HEK293 (cell line): ENCODE measurements at regions not wholly inside any gene's neighbourhood (a gene's known extent, or its start where the extent isn't known, plus 50 kb on each side); places are given as distances from the start of the nearest gene placed in this dataset.

Experiments
- CTCF ChIA-PET: fragments of 350-600 bp; formaldehyde crosslinking; extraction: SDS; loops from one replicate; lab custom pipeline; 2021; ENCODE audit warnings: antibody characterized with exemption; lab: Yijun Ruan, JAX
- POLR2A ChIA-PET: fragments of 300-600 bp; formaldehyde crosslinking; extraction: SDS; loops from one replicate; lab custom pipeline; 2020; ENCODE audit warnings: antibody characterized with exemption, inconsistent platforms; lab: Yijun Ruan, JAX
- H3K27ac ChIP-seq: fragments of 200-500 bp; sonication (Bioruptor generic); 2 replicates; pipeline ENCODE4 v1.5.1; 2014; ENCODE audit warnings: low read depth, low read length, control low read depth, inconsistent platforms; ENCODE audit errors: extremely low read depth
- H3K36me3 ChIP-seq, 2 experiments: fragments of 200-500 bp in 1 of 2; sonication (Bioruptor generic) in 1 of 2; 1 replicate in 1 of 2; 2 replicates in 1 of 2; pipeline ENCODE4 v1.5.1; 2014 to 2017; ENCODE audit warnings: inconsistent platforms in 2 of 2, low read length in 2 of 2; ENCODE audit not compliant: control insufficient read depth in 2 of 2, insufficient read depth in 1 of 2
- H3K4me1 ChIP-seq: fragments of 200-500 bp; sonication (Bioruptor generic); 2 replicates; pipeline ENCODE4 v1.5.1; 2014; ENCODE audit warnings: mild to moderate bottlenecking, low read length, inconsistent platforms; ENCODE audit not compliant: control insufficient read depth, insufficient read depth
- H3K4me3 ChIP-seq: 2 replicates; pipeline ENCODE4 v1.5.1; 2011; ENCODE audit warnings: low read depth, mild to moderate bottlenecking, control low read depth, low read length, moderate library complexity
- H3K9me3 ChIP-seq: fragments of 200-500 bp; sonication (Bioruptor generic); 2 replicates; pipeline ENCODE4 v1.5.1; 2014; ENCODE audit warnings: low read depth, low read length, inconsistent platforms; ENCODE audit not compliant: control insufficient read depth, insufficient read depth
- SP7 ChIP-seq: fragments of 450-650 bp; formaldehyde crosslinking; IDR thresholded peaks from 2 replicates; pipeline ENCODE4 v1.5.1; 2016; ENCODE audit warnings: missing biosample characterization, missing genetic modification characterization
- ZNF114 ChIP-seq: fragments of 450-650 bp; formaldehyde crosslinking; IDR thresholded peaks from 2 replicates; pipeline ENCODE4 v1.5.0; 2017; ENCODE audit warnings: missing biosample characterization, missing genetic modification characterization
- ZNF174 ChIP-seq: fragments of 450-650 bp; formaldehyde crosslinking; IDR thresholded peaks from 2 replicates; pipeline ENCODE4 v1.5.0; 2017; ENCODE audit warnings: missing biosample characterization, mild to moderate bottlenecking, missing genetic modification characterization
- ZNF292 ChIP-seq: fragments of 450-650 bp; formaldehyde crosslinking; IDR thresholded peaks from 2 replicates; pipeline ENCODE4 v1.5.1; 2016; ENCODE audit warnings: low read depth, missing biosample characterization, missing genetic modification characterization, borderline replicate concordance
- ZNF394 ChIP-seq: fragments of 450-650 bp; formaldehyde crosslinking; IDR thresholded peaks from 2 replicates; pipeline ENCODE4 v1.5.1; 2016; ENCODE audit warnings: missing biosample characterization, missing genetic modification characterization, mild to moderate bottlenecking, moderate library complexity, borderline replicate concordance
- ZNF416 ChIP-seq: fragments of 450-650 bp; formaldehyde crosslinking; IDR thresholded peaks from 2 replicates; pipeline ENCODE4 v1.5.1; 2016; ENCODE audit warnings: missing biosample characterization, missing genetic modification characterization
- ZNF549 ChIP-seq: fragments of 450-650 bp; IDR thresholded peaks from 2 replicates; pipeline ENCODE4 v1.5.1; 2018; ENCODE audit warnings: missing biosample characterization, missing genetic modification characterization, mild to moderate bottlenecking, inconsistent platforms, moderate library complexity
- ZNF560 ChIP-seq: fragments of 450-650 bp; formaldehyde crosslinking; IDR thresholded peaks from 2 replicates; pipeline ENCODE4 v1.5.1; 2017; ENCODE audit warnings: missing biosample characterization, missing genetic modification characterization, borderline replicate concordance
- ZNF701 ChIP-seq: fragments of 450-650 bp; formaldehyde crosslinking; IDR thresholded peaks from 2 replicates; pipeline ENCODE4 v1.5.1; 2016; ENCODE audit warnings: missing biosample characterization, missing genetic modification characterization
- ZNF747 ChIP-seq: fragments of 450-650 bp; formaldehyde crosslinking; IDR thresholded peaks from 2 replicates; pipeline ENCODE4 v1.5.1; 2016; ENCODE audit warnings: missing biosample characterization, missing genetic modification characterization
- ZNF777 ChIP-seq: fragments of 450-650 bp; formaldehyde crosslinking; IDR thresholded peaks from 2 replicates; pipeline ENCODE4 v1.5.1; 2017; ENCODE audit warnings: missing biosample characterization, missing genetic modification characterization, borderline replicate concordance
- ZNF791 ChIP-seq: fragments of 450-650 bp; formaldehyde crosslinking; IDR thresholded peaks from 2 replicates; pipeline ENCODE4 v1.5.1; 2016; ENCODE audit warnings: missing biosample characterization, missing genetic modification characterization
- ZNF792 ChIP-seq: fragments of 450-650 bp; formaldehyde crosslinking; IDR thresholded peaks from 2 replicates; pipeline ENCODE4 v1.5.1; 2016; ENCODE audit warnings: missing biosample characterization, missing genetic modification characterization
- TF ChIP-seq, protein P1 (sequence below): fragments of 450-650 bp; formaldehyde crosslinking; IDR thresholded peaks from 2 replicates; pipeline ENCODE4 v1.5.1; 2016; ENCODE audit warnings: missing biosample characterization, missing genetic modification characterization
- TF ChIP-seq, protein P2 (sequence below): fragments of 450-650 bp; formaldehyde crosslinking; conservative IDR thresholded peaks from 2 replicates; pipeline ENCODE4 v1.5.1; 2016; ENCODE audit warnings: low read depth, missing biosample characterization, missing genetic modification characterization
- TF ChIP-seq, protein P3 (sequence below): fragments of 450-650 bp; formaldehyde crosslinking; IDR thresholded peaks from 2 replicates; pipeline ENCODE4 v1.5.1; 2016; ENCODE audit warnings: missing biosample characterization, missing genetic modification characterization, low read depth
- TF ChIP-seq, protein P4 (sequence below): fragments of 450-650 bp; formaldehyde crosslinking; IDR thresholded peaks from 2 replicates; pipeline ENCODE4 v1.5.1; 2017; ENCODE audit warnings: missing biosample characterization, missing genetic modification characterization

DNA sequence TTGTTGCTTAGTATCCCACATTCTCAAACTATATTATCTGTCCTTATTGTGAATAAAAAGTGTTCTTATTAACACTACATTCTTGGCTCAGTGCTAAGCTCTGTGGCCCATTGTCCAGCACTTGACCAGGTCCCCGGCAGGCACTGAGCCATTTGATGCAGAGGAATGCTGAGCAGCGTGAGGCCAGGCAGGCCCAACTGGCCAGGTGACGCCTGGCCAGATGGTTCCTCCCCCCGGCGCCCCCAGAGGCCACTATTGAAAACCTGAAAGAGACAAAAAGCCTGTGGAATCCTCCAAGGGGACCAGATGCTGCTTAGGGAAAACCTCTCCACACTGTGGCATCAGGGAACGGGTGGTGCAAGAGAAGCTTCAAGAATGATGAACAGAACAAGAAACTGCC, 597.5 kb upstream of the JAG1 start:
- TF ChIP-seq ZNF114 (tag by site-specific recombination) (no peak), SP7 (no peak), ZNF791 (tag by site-specific recombination) (no peak), ZNF549 (tag by site-specific recombination) (no peak), ZNF416 (no peak), ZNF792 (tag by site-specific recombination) (no peak), ZNF777 (tag by site-specific recombination) (no peak), ZNF394 (no peak), ZNF747 (tag by site-specific recombination) (no peak), ZNF701 (tag by site-specific recombination) (no peak), ZNF292 (no peak), ZNF560 (tag by site-specific recombination) (no peak), ZNF174 (tag by site-specific recombination) (no peak)
- TF ChIP-seq, protein P1, sequence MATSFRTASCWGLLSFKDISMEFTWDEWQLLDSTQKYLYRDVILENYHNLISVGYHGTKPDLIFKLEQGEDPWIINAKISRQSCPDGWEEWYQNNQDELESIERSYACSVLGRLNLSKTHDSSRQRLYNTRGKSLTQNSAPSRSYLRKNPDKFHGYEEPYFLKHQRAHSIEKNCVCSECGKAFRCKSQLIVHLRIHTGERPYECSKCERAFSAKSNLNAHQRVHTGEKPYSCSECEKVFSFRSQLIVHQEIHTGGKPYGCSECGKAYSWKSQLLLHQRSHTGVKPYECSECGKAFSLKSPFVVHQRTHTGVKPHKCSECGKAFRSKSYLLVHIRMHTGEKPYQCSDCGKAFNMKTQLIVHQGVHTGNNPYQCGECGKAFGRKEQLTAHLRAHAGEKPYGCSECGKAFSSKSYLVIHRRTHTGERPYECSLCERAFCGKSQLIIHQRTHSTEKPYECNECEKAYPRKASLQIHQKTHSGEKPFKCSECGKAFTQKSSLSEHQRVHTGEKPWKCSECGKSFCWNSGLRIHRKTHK = no peak
- TF ChIP-seq, protein P2, sequence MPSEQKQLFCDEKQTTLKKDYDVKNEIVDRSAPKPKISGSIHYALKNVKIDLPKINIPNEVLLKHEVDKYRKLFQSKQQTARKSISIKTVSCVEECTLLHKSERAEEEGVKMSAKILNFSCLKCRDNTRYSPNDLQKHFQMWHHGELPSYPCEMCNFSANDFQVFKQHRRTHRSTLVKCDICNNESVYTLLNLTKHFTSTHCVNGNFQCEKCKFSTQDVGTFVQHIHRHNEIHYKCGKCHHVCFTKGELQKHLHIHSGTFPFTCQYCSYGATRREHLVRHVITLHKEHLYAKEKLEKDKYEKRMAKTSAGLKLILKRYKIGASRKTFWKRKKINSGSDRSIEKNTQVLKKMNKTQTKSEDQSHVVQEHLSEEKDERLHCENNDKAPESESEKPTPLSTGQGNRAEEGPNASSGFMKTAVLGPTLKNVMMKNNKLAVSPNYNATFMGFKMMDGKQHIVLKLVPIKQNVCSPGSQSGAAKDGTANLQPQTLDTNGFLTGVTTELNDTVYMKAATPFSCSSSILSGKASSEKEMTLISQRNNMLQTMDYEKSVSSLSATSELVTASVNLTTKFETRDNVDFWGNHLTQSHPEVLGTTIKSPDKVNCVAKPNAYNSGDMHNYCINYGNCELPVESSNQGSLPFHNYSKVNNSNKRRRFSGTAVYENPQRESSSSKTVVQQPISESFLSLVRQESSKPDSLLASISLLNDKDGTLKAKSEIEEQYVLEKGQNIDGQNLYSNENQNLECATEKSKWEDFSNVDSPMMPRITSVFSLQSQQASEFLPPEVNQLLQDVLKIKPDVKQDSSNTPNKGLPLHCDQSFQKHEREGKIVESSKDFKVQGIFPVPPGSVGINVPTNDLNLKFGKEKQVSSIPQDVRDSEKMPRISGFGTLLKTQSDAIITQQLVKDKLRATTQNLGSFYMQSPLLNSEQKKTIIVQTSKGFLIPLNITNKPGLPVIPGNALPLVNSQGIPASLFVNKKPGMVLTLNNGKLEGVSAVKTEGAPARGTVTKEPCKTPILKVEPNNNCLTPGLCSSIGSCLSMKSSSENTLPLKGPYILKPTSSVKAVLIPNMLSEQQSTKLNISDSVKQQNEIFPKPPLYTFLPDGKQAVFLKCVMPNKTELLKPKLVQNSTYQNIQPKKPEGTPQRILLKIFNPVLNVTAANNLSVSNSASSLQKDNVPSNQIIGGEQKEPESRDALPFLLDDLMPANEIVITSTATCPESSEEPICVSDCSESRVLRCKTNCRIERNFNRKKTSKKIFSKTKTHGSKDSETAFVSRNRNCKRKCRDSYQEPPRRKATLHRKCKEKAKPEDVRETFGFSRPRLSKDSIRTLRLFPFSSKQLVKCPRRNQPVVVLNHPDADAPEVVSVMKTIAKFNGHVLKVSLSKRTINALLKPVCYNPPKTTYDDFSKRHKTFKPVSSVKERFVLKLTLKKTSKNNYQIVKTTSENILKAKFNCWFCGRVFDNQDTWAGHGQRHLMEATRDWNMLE (tag by site-specific recombination) = no peak
- TF ChIP-seq, protein P3, sequence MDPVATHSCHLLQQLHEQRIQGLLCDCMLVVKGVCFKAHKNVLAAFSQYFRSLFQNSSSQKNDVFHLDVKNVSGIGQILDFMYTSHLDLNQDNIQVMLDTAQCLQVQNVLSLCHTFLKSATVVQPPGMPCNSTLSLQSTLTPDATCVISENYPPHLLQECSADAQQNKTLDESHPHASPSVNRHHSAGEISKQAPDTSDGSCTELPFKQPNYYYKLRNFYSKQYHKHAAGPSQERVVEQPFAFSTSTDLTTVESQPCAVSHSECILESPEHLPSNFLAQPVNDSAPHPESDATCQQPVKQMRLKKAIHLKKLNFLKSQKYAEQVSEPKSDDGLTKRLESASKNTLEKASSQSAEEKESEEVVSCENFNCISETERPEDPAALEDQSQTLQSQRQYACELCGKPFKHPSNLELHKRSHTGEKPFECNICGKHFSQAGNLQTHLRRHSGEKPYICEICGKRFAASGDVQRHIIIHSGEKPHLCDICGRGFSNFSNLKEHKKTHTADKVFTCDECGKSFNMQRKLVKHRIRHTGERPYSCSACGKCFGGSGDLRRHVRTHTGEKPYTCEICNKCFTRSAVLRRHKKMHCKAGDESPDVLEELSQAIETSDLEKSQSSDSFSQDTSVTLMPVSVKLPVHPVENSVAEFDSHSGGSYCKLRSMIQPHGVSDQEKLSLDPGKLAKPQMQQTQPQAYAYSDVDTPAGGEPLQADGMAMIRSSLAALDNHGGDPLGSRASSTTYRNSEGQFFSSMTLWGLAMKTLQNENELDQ (tag by site-specific recombination) = no peak
- TF ChIP-seq, protein P4, sequence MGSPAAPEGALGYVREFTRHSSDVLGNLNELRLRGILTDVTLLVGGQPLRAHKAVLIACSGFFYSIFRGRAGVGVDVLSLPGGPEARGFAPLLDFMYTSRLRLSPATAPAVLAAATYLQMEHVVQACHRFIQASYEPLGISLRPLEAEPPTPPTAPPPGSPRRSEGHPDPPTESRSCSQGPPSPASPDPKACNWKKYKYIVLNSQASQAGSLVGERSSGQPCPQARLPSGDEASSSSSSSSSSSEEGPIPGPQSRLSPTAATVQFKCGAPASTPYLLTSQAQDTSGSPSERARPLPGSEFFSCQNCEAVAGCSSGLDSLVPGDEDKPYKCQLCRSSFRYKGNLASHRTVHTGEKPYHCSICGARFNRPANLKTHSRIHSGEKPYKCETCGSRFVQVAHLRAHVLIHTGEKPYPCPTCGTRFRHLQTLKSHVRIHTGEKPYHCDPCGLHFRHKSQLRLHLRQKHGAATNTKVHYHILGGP (tag by site-specific recombination) = no peak
- Histone ChIP-seq H3K4me3 (no peak overlapping the region), H3K9me3 (no peaks in the 10 kb centered on the region), H3K4me1 (peaks cover 8% of the 10 kb centered on the region; the same call in 1 of the 2 replicates), H3K36me3 (no peaks in the 10 kb centered on the region), H3K27ac (no peak overlapping the region)
- ChIA-PET POLR2A (no interaction called here), CTCF (interaction anchor here (0.6 to 0.7 kb wide), 3 partner anchors 9 to 266 kb away, joined by 3 to 4 read pairs (median 4); no protein-coding TSS in a partner anchor)
